Stimulated activated naive B cell treated with anti-CD40 and anti-IgM and Interleukin-4, amounts not matched to agents 10 μg/mL and 1 μg/mL and 100 μg/mL, for 72 hours (primary cell): ENCODE measurements at regions not wholly inside any gene's neighbourhood (a gene's known extent, or its start where the extent isn't known, plus 50 kb on each side); places are given as distances from the start of the nearest gene placed in this dataset.

ENCODE experiments used
- ATAC-seq, 2 donors: fragments of 150-1000 bp; cut with Tn5 transposase; replicated peaks; 2 replicates each; pipeline ENCODE4 v1.10.0; 2021; ENCODE audit warnings: moderate library complexity in 1 of 2
- DNase-seq: peaks from one replicate; pipeline ENCODE4 v3.0.0; 2021
- H3K27ac Mint-ChIP-seq: one replicate; pipeline ENCODE4 v1.8.0; 2022; ENCODE audit warnings: mild to moderate bottlenecking, mixed read lengths
- H3K27me3 Mint-ChIP-seq, 2 donors: one replicate each; pipeline ENCODE4 v1.8.0; 2022; ENCODE audit warnings: mixed read lengths in 2 of 2
- H3K36me3 Mint-ChIP-seq, 2 donors: one replicate each; pipeline ENCODE4 v1.8.0; 2022; ENCODE audit warnings: mixed read lengths in 2 of 2, mild to moderate bottlenecking in 1 of 2
- H3K4me1 Mint-ChIP-seq, 2 donors: one replicate each; pipeline ENCODE4 v1.8.0; 2022; ENCODE audit warnings: mixed read lengths in 2 of 2, mild to moderate bottlenecking in 1 of 2
- H3K4me3 Mint-ChIP-seq, 2 donors: one replicate each; pipeline ENCODE4 v1.8.0; 2022; ENCODE audit warnings: mild to moderate bottlenecking in 2 of 2, mixed read lengths in 2 of 2, moderate library complexity in 1 of 2
- H3K9me3 Mint-ChIP-seq, 2 donors: one replicate each; pipeline ENCODE4 v1.8.0; 2022; ENCODE audit warnings: mixed read lengths in 2 of 2, mild to moderate bottlenecking in 1 of 2

- Mint-ChIP-seq H3K9me3 (peaks cover 3 to 4% of the 10 kb centered on the region in 2 donors), H3K4me1 (no peaks in the 10 kb centered on the region), H3K4me3 (no peak overlapping the region), H3K27ac (no peak overlapping the region), H3K36me3 (no peaks in the 10 kb centered on the region), H3K27me3 (no peaks in the 10 kb centered on the region)
- DNase-seq (no peak), ATAC-seq (no peak)
Observed at GRCh38 chr16:8376430-8376829, 213.9 kb downstream of the TMEM114 start.

DNA sequence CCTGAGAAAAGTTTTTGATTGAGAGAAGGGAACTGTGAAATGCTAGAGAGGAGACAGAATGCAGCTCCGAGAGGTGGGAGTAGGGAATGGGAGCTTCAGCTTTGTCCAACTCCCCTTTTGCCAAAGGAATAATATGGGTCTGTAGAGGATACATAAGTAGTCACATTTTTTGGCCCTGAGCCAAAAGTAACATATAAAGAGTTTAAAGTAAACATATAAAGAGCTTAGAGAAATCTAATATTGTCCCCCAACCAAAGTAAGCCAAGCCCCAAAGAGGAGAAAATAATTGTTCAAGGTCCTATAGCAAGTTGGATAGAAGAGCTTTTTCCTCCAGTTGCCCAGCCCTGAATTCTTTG, 215.1 kb downstream of the TMEM114 start:
- H3K36me3 Mint-ChIP-seq = no peaks in the 10 kb centered on the region
- H3K27me3 Mint-ChIP-seq = no peaks in the 10 kb centered on the region
- H3K9me3 Mint-ChIP-seq = peaks cover 3 to 4% of the 10 kb centered on the region in 2 donors
- DNase-seq = no peak
- H3K4me1 Mint-ChIP-seq = no peaks in the 10 kb centered on the region
- no peak overlapping the region for H3K27ac Mint-ChIP-seq
- ATAC-seq = no peak
- H3K4me3 Mint-ChIP-seq = no peak overlapping the region

DNA sequence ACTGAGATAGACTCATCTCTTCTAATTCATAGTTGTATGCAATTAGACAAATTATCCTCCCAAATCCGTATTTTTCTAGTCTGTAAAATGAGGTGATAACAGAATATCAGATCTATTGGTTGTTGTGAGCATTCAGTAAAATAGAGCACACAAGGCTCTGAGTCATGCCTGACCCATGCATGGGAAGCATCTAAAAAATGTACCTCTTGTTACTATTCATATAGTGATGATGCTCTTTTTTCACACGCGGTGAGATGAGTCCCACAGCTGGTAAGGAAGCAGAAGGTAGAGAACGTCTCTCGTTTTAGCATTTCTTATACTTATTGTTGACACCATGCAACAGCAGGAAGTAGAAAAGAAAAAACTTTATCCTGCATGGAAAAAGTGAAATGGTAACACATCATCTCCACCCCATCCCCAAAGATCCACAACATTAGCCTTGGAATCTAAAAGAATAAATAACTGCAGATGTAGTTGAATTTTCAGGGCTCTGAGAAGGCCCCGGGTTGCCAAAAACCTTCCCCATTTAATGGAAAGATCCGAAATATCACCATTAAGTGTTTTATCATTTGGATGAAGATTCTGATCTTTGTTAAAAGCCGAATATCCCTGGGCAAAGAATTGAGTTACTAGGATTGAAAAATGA, 215.6 kb downstream of the TMEM114 start:
- Mint-ChIP-seq H3K36me3 (no peaks in the 10 kb centered on the region), H3K4me3 (no peak overlapping the region), H3K9me3 (peaks cover 3 to 4% of the 10 kb centered on the region in 2 donors), H3K4me1 (no peaks in the 10 kb centered on the region), H3K27me3 (no peaks in the 10 kb centered on the region), H3K27ac (no peak overlapping the region)
- ATAC-seq (no peak), DNase-seq (no peak)

DNA sequence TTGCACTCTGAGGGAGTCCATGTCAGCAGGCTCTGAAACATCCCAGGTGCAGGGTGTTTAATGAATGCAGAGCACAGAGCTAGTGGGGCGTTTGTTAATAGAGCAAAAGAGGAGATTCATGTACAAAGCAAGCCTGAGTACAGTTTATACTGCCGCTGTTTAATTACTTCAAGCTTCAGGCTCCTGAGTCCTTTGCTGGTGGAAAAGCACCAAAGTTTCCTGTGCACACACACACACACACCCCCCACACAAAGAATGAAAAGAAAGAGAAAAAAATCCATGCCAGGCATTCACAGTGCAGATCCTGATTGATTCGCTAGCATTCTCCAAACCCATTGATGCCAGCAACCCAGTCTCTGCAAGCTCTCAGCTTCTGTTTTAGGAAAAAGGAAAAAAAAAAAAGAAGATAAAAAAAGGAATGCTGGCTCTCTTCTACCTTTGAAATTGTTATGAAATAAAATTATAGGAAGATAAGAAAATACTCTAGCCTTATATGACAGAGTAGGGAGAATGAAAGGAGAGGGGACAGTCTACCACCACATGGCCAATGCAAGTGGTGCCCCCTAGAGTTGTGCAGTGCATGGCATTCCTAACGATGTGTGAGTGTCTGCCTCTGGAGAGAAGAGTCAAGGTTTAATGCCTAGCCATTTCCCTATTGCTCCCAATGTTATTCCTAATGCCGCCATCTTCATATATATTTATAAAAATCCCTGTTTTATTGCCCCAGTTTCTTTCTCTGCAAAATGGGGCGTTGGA, 216.5 kb downstream of the TMEM114 start:
- DNase-seq = no peak
- Mint-ChIP-seq H3K4me3 (no peak overlapping the region), H3K4me1 (no peaks in the 10 kb centered on the region), H3K27ac (no peak overlapping the region), H3K36me3 (no peaks in the 10 kb centered on the region), H3K27me3 (no peaks in the 10 kb centered on the region), H3K9me3 (peaks cover 4 to 6% of the 10 kb centered on the region in 2 donors)
- ATAC-seq = no peak

- H3K4me3 Mint-ChIP-seq = no peak overlapping the region
Observed at GRCh38 chr16:8372141-8372540, 218.2 kb downstream of the TMEM114 start.

GRCh38 chr16:8370374-8371270, 219.7 kb downstream of the TMEM114 start:
- no peaks in the 10 kb centered on the region for H3K36me3 Mint-ChIP-seq
- H3K4me3 Mint-ChIP-seq = no peak overlapping the region
- peaks cover 0 to 7% of the 10 kb centered on the region in 2 donors for H3K9me3 Mint-ChIP-seq
- H3K27me3 Mint-ChIP-seq = no peaks in the 10 kb centered on the region
- no peak for ATAC-seq
- H3K4me1 Mint-ChIP-seq = no peaks in the 10 kb centered on the region
- no peak overlapping the region for H3K27ac Mint-ChIP-seq
- no peak for DNase-seq

More at GRCh38 chr16:8372141-8372540, 218.2 kb downstream of the TMEM114 start:
- no peak overlapping the region for H3K27ac Mint-ChIP-seq
- no peak for ATAC-seq
- H3K9me3 Mint-ChIP-seq = peaks cover 0 to 7% of the 10 kb centered on the region in 2 donors
- no peak for DNase-seq
- H3K4me1 Mint-ChIP-seq = no peaks in the 10 kb centered on the region
- H3K36me3 Mint-ChIP-seq = no peaks in the 10 kb centered on the region
- no peaks in the 10 kb centered on the region for H3K27me3 Mint-ChIP-seq

GRCh38 chr16:8358937-8359336, 231.4 kb downstream of the TMEM114 start:
- H3K9me3 Mint-ChIP-seq = peaks cover 0 to 1% of the 10 kb centered on the region in 2 donors
- H3K27ac Mint-ChIP-seq = no peak overlapping the region

DNA sequence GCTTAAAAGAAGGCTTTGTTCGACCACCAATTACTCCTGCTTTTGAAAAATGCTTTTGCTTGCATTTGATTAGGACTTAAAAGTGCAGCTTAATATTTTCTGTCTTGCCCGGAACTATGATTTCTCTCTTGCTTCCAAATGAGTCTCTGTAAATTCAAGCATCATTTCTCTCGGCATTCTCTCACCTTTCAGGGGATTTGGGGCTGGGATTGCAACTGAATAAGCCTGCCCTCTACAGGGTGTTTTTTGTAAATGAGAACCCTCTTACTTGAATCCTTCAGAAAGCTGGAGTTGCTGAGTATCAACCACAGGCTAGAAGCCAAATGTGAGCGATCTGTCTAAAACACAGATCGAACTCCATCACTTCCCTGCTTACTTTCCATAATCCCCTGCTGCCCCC, 234.6 kb downstream of the TMEM114 start:
- Mint-ChIP-seq H3K4me3 (no peak overlapping the region), H3K27ac (no peak overlapping the region), H3K36me3 (no peaks in the 10 kb centered on the region), H3K27me3 (peaks cover 0 to 4% of the 10 kb centered on the region in 2 donors), H3K9me3 (peaks cover 0 to 1% of the 10 kb centered on the region in 2 donors), H3K4me1 (no peaks in the 10 kb centered on the region)
- DNase-seq (no peak), ATAC-seq (no peak)

More at GRCh38 chr16:8358937-8359336, 231.4 kb downstream of the TMEM114 start:
- ATAC-seq (no peak), DNase-seq (no peak)
- Mint-ChIP-seq H3K4me1 (no peaks in the 10 kb centered on the region), H3K36me3 (no peaks in the 10 kb centered on the region), H3K4me3 (no peak overlapping the region), H3K27me3 (peaks cover 0 to 4% of the 10 kb centered on the region in 2 donors)

GRCh38 chr16:8346294-8346693, 244.0 kb downstream of the TMEM114 start:
- Mint-ChIP-seq H3K36me3 (no peaks in the 10 kb centered on the region), H3K4me1 (no peaks in the 10 kb centered on the region), H3K9me3 (peaks cover 0 to 2% of the 10 kb centered on the region in 2 donors), H3K4me3 (no peak overlapping the region), H3K27me3 (no peaks in the 10 kb centered on the region), H3K27ac (no peak overlapping the region)
- DNase-seq (no peak), ATAC-seq (no peak)

DNA sequence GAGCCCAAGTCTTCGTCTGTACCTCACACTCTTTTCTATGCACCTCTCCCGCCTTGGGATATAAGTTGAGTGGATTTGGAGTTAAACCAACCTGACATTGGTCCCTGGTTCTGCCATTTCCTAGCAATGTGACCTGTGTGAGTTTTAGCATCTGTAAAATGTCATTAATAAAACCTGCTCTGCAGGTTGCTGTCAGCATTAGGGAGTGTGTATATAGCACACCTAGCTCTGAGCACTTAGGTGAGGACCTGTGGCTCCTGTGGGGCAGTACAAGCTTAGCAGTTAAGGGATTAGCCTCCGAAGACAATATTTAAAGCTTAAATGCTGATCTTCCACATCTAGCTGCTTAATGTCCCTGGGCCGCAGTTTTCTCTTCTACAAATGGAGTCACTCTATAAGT, 248.0 kb downstream of the TMEM114 start:
- H3K9me3 Mint-ChIP-seq = peaks cover 6 to 8% of the 10 kb centered on the region in 2 donors

GRCh38 chr16:8330761-8331160, 259.6 kb downstream of the TMEM114 start:
- H3K4me1 Mint-ChIP-seq = no peaks in the 10 kb centered on the region
- H3K4me3 Mint-ChIP-seq = no peak overlapping the region
- no peaks in the 10 kb centered on the region for H3K36me3 Mint-ChIP-seq
- DNase-seq (no peak), ATAC-seq (no peak)
- no peaks in the 10 kb centered on the region for H3K27me3 Mint-ChIP-seq
- H3K27ac Mint-ChIP-seq = no peak overlapping the region
- H3K9me3 Mint-ChIP-seq = peaks cover 12 to 14% of the 10 kb centered on the region in 2 donors

More for the DNA sequence above, 248.0 kb downstream of the TMEM114 start:
- H3K36me3 Mint-ChIP-seq = no peaks in the 10 kb centered on the region
- ATAC-seq = no peak
- no peaks in the 10 kb centered on the region for H3K4me1 Mint-ChIP-seq
- no peaks in the 10 kb centered on the region for H3K27me3 Mint-ChIP-seq
- DNase-seq = no peak
- H3K27ac Mint-ChIP-seq = no peak overlapping the region
- H3K4me3 Mint-ChIP-seq = no peak overlapping the region

- H3K9me3 Mint-ChIP-seq = peaks cover 0 to 4% of the 10 kb centered on the region in 2 donors
- no peak for ATAC-seq
- no peaks in the 10 kb centered on the region for H3K4me1 Mint-ChIP-seq
- no peaks in the 10 kb centered on the region for H3K27me3 Mint-ChIP-seq
- no peak overlapping the region for H3K27ac Mint-ChIP-seq
- H3K4me3 Mint-ChIP-seq = no peak overlapping the region
- no peak for DNase-seq
- no peaks in the 10 kb centered on the region for H3K36me3 Mint-ChIP-seq
Observed at GRCh38 chr16:8326232-8326631, 264.1 kb downstream of the TMEM114 start.

DNA sequence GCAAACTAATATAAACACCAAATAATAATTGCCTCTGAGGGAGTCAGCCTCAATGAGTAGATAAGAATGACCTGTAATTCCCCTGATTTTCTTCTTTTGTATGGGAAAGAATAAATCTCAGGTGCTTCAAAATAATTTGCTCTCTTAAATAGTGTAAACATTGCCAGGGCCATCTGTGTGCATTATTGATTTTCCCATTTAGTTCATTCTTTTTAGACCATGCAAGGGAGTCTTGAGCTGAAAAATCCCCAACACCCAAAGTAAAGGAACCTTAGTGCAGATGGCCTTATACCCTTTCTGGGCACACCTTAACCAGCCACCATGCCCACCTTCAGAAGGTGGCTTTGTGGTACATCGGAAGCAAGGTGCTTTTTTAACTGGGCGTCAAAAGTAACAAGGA, 267.2 kb downstream of the TMEM114 start:
- DNase-seq (no peak), ATAC-seq (no peak)
- H3K36me3 Mint-ChIP-seq = no peaks in the 10 kb centered on the region
- H3K4me1 Mint-ChIP-seq = no peaks in the 10 kb centered on the region
- H3K27me3 Mint-ChIP-seq = no peaks in the 10 kb centered on the region
- no peak overlapping the region for H3K4me3 Mint-ChIP-seq
- H3K27ac Mint-ChIP-seq = no peak overlapping the region
- peaks cover 0 to 5% of the 10 kb centered on the region in 2 donors for H3K9me3 Mint-ChIP-seq

DNA sequence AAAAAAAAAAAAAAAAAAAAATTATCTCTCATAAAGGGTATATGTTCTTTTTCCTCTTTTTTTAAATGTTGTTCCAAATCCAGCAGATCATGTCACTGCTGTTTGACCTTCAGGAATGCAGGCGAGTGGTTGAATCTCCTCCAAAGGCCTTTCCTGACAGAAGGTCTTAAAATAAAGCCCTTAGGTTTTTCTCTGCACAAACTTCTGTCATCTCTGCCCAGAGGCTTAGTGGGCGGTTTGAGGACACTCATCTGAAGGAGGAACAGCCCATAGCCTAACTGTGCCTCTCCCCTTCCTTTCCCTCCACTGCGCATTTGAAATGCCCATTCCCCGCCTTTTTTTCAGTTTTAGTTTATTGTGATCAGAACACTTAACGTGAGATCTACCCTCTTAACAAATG, 270.2 kb downstream of the TMEM114 start:
- H3K4me1 Mint-ChIP-seq = no peaks in the 10 kb centered on the region
- ATAC-seq = no peak

More for the DNA sequence above, 270.2 kb downstream of the TMEM114 start:
- no peak overlapping the region for H3K4me3 Mint-ChIP-seq
- no peaks in the 10 kb centered on the region for H3K36me3 Mint-ChIP-seq
- H3K27ac Mint-ChIP-seq = no peak overlapping the region
- DNase-seq = no peak
- no peaks in the 10 kb centered on the region for H3K27me3 Mint-ChIP-seq
- peaks cover 0 to 4% of the 10 kb centered on the region in 2 donors for H3K9me3 Mint-ChIP-seq
